ENCODE measurements at regions not wholly inside any gene's neighbourhood (a gene's known extent, or its start where the extent isn't known, plus 50 kb on each side); places are given as distances from the start of the nearest gene placed in this dataset.

DNA sequence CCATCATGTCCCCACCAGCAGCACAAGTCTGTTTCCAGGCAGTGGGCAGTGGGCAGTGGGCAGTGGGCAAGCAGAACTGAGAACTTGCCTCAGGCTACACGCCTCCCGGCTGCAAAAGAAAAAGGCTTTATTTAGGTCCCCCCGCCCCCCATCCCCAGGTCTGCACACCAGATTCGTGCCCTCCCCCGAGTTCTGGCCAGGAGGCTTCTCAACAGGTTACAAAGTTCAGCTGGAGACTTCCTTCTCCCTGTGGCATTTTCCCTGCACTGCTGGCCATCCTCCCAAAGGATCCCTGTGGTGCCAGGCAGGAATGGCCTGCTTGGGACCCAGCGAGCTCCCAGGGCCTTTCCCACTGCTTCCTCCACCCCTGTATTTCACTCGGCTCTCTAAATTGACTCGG is 97.0 kb upstream of the TRIM2 start:
- TF ChIP-seq, protein P1, sequence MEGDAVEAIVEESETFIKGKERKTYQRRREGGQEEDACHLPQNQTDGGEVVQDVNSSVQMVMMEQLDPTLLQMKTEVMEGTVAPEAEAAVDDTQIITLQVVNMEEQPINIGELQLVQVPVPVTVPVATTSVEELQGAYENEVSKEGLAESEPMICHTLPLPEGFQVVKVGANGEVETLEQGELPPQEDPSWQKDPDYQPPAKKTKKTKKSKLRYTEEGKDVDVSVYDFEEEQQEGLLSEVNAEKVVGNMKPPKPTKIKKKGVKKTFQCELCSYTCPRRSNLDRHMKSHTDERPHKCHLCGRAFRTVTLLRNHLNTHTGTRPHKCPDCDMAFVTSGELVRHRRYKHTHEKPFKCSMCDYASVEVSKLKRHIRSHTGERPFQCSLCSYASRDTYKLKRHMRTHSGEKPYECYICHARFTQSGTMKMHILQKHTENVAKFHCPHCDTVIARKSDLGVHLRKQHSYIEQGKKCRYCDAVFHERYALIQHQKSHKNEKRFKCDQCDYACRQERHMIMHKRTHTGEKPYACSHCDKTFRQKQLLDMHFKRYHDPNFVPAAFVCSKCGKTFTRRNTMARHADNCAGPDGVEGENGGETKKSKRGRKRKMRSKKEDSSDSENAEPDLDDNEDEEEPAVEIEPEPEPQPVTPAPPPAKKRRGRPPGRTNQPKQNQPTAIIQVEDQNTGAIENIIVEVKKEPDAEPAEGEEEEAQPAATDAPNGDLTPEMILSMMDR (IDR thresholded peaks at IDR 0.05), result no peak
- TF ChIP-seq EZH2 (IDR thresholded peaks at IDR 0.05), result no peak

Data from neural progenitor cell (in vitro differentiated cells).